ENCODE measurements at regions not wholly inside any gene's neighbourhood (a gene's known extent, or its start where the extent isn't known, plus 50 kb on each side); places are given as distances from the start of the nearest gene placed in this dataset.

DNA sequence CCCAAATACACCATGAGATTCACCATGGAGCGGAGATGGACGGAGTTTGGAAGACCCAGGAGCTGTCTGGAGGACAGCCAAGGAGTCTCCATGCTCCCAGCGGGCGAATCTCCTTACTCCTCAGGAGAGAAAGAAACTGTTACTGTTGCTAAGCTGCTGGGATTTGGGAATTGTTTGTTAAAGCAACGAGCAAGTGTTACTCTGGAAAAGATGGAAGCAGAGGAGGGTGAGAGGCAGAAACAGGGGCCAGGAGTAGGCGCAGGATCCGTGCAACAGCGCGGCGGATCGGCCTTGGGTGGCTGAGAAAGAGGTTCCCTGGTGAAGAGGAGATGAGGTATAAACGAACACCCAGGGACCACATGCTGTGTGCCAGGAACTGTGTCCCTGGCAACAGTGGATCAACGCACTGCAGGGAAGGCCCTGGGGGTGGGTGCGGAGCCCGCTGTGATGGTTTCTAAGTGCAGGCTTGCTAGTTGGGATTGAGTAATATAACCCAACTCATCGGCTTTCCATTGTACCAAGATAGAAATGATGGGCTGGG, 1436.4 kb downstream of the BRD1 start:
- TF ChIP-seq POLR2AphosphoS5 (IDR thresholded peaks at IDR 0.05) (no peak), POLR2A (IDR thresholded peaks at IDR 0.05) (no peak), EP300 (IDR thresholded peaks at IDR 0.05) (no peak)
- TF ChIP-seq, protein P1, sequence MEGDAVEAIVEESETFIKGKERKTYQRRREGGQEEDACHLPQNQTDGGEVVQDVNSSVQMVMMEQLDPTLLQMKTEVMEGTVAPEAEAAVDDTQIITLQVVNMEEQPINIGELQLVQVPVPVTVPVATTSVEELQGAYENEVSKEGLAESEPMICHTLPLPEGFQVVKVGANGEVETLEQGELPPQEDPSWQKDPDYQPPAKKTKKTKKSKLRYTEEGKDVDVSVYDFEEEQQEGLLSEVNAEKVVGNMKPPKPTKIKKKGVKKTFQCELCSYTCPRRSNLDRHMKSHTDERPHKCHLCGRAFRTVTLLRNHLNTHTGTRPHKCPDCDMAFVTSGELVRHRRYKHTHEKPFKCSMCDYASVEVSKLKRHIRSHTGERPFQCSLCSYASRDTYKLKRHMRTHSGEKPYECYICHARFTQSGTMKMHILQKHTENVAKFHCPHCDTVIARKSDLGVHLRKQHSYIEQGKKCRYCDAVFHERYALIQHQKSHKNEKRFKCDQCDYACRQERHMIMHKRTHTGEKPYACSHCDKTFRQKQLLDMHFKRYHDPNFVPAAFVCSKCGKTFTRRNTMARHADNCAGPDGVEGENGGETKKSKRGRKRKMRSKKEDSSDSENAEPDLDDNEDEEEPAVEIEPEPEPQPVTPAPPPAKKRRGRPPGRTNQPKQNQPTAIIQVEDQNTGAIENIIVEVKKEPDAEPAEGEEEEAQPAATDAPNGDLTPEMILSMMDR (IDR thresholded peaks at IDR 0.05), result no peak
- intact Hi-C loops (cut with DNase I; ENCODE audit: low total_unique reads), result no loop called here
- no peak overlapping the region for H3K4me3 ChIP-seq
- peaks cover 0 to 28% (median 0%) of the 10 kb centered on the region in 3 donors for H3K27me3 ChIP-seq
- H3K27ac ChIP-seq, result no peak overlapping the region
- WGBS, 5 donors, result 65 to 76% (median 69%) methylated on average over 16 of the region's 16 CpGs
- DNase-seq, result no peak
- no peaks in the 10 kb centered on the region for H3K36me3 ChIP-seq
- H3K9me3 ChIP-seq, result peaks cover 0 to 8% (median 3%) of the 10 kb centered on the region in 4 donors
- H3K4me1 ChIP-seq, result no peaks in the 10 kb centered on the region

DNA sequence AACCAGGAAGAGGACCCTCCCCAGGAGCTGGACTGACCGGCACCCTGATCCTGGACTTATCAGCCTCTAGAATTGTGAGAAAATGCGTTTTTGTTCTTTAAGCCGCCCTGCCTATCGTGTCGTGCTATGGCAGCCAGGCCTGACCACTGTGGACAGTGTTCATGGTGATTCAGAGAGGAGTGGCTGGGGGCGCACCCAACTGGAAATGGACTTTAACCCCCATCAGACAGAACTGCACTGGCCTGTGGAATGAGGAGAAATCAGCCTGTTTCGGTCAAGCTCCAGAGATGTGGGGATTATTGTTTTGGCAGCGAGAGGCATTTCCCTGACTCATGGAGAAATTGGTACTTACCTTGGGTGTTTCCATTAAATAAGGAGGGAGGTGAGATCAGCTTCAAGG, 1437.8 kb downstream of the BRD1 start:
- DNase-seq, result peak in 1 of 2 donors; percentile 13
- TF ChIP-seq, protein P1 (IDR thresholded peaks at IDR 0.05), result no peak
- no peak for TF ChIP-seq POLR2A (IDR thresholded peaks at IDR 0.05)
- TF ChIP-seq POLR2AphosphoS5 (IDR thresholded peaks at IDR 0.05), result no peak
- no peak for TF ChIP-seq EP300 (IDR thresholded peaks at IDR 0.05)
- Histone ChIP-seq H3K4me3 (no peak overlapping the region), H3K36me3 (no peaks in the 10 kb centered on the region), H3K4me1 (no peaks in the 10 kb centered on the region), H3K9me3 (peaks cover 6 to 19% (median 14%) of the 10 kb centered on the region in 4 donors), H3K27me3 (peaks cover 0 to 25% (median 0%) of the 10 kb centered on the region in 3 donors), H3K27ac (no peak overlapping the region)
- WGBS, 5 donors, result 69 to 85% (median 81%) methylated on average over 8 of the region's 8 CpGs
- intact Hi-C loops (cut with DNase I; ENCODE audit: low total_unique reads), result loop anchor here (10.0 kb wide), 1 partner anchor 435 kb away; no protein-coding TSS in a partner anchor

GRCh38 chr22:48382197-48382596, 1445.5 kb downstream of the BRD1 start:
- no peak overlapping the region for H3K4me3 ChIP-seq
- peaks cover 0 to 33% (median 0%) of the 10 kb centered on the region in 3 donors for H3K27me3 ChIP-seq
- 81 to 92% (median 91%) methylated on average over 12 of the region's 12 CpGs for WGBS, 5 donors
- H3K4me1 ChIP-seq, result no peaks in the 10 kb centered on the region
- DNase-seq, result peak in 1 of 2 donors; percentile 22
- intact Hi-C loops (cut with DNase I; ENCODE audit: low total_unique reads), result loop anchor here (10.0 kb wide), 1 partner anchor 427 kb away; no protein-coding TSS in a partner anchor
- TF ChIP-seq EP300 (IDR thresholded peaks at IDR 0.05) (no peak), POLR2A (IDR thresholded peaks at IDR 0.05) (no peak), POLR2AphosphoS5 (IDR thresholded peaks at IDR 0.05) (no peak)
- TF ChIP-seq, protein P1 (IDR thresholded peaks at IDR 0.05), result no peak
- peaks cover 6 to 31% (median 20%) of the 10 kb centered on the region in 4 donors for H3K9me3 ChIP-seq
- no peak overlapping the region for H3K27ac ChIP-seq
- H3K36me3 ChIP-seq, result no peaks in the 10 kb centered on the region

DNA sequence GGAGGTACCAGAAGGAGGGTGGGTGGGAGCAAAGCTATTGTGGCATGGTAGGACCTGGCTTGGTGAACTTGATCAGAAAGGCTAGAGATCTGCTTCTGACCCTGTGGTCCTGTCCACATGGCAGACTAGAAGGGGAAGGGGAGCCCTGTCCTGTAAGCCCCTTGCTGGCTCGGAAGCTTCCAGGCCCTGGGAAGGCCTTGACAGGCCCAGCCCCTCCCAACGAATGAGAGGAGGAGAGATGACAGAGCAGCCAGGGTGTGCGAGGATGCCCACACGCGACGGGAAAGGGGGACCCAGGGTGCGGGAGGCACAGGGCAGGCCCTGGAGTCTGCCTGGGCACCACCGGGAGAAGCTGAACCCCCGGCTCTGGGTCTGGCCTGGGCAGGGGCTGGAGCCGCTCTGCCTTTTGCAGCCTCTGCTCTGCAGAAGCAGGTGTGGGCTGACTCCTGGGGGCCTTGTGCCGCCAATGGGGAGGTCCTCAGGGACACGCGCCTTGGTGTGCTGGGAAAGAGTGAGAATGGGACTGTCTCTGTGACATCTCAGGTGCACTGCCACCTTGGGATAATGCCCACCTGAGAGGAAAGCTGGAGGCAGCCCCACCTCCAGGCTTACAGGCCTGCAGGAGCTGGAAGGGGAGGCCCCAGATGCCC, 1447.5 kb downstream of the BRD1 start:
- Histone ChIP-seq H3K9me3 (peaks cover 0 to 17% (median 10%) of the 10 kb centered on the region in 4 donors), H3K36me3 (no peaks in the 10 kb centered on the region), H3K4me1 (no peaks in the 10 kb centered on the region), H3K27me3 (peaks cover 0 to 47% (median 3%) of the 10 kb centered on the region in 3 donors), H3K27ac (no peak overlapping the region), H3K4me3 (no peak overlapping the region)
- intact Hi-C loops (cut with DNase I; ENCODE audit: low total_unique reads), result loop anchor here (10.0 kb wide), 1 partner anchor 425 kb away; no protein-coding TSS in a partner anchor
- peak in 1 of 2 donors; percentile 20 for DNase-seq
- no peak for TF ChIP-seq POLR2A (IDR thresholded peaks at IDR 0.05)
- TF ChIP-seq, protein P1 (IDR thresholded peaks at IDR 0.05), result no peak
- 82 to 95% (median 92%) methylated on average over 8 to 13 of the region's 13 CpGs for WGBS, 5 donors
